Uterus (tissue), 3 donors: ENCODE measurements at regions not wholly inside any gene's neighbourhood (a gene's known extent, or its start where the extent isn't known, plus 50 kb on each side); places are given as distances from the start of the nearest gene placed in this dataset.

Experiments
- DNase-seq, 2 donors: peaks; one replicate each; pipeline ENCODE4 v3.0.0-alpha.2; 2019 to 2020
- H3K27ac ChIP-seq, 2 donors: fragments of 200-600 bp; sonication (generic); 1 replicate in 1 of 2; 2 replicates in 1 of 2; pipeline ENCODE4 v1.5.1; 2016 to 2018
- H3K27me3 ChIP-seq, 2 donors: fragments of 200-600 bp; sonication (generic); one replicate each; pipeline ENCODE4 v1.5.1; 2018 to 2019; ENCODE audit warnings: control low read depth in 1 of 2
- H3K36me3 ChIP-seq, 2 donors: fragments of 200-600 bp; sonication (generic); one replicate each; pipeline ENCODE4 v1.5.1; 2019; ENCODE audit warnings: control low read depth in 1 of 2
- H3K4me1 ChIP-seq, 2 donors: fragments of 200-600 bp; sonication (generic); one replicate each; pipeline ENCODE4 v1.5.1; 2018 to 2019; ENCODE audit warnings: control low read depth in 1 of 2
- H3K4me3 ChIP-seq, 2 donors: fragments of 200-600 bp; sonication (generic); 1 replicate in 1 of 2; 2 replicates in 1 of 2; pipeline ENCODE4 v1.5.1; 2018 to 2019; ENCODE audit warnings: mild to moderate bottlenecking in 1 of 2
- H3K9me3 ChIP-seq, 2 donors: fragments of 200-600 bp; sonication (generic); one replicate each; pipeline ENCODE4 v1.5.1; 2019; ENCODE audit warnings: control low read depth in 1 of 2
- CTCF ChIP-seq, 4 experiments: fragments of 200-600 bp in 2 of 4; fragments of 450-650 bp in 2 of 4; sonication (generic) in 2 of 4; IDR thresholded peaks; one replicate each; pipeline ENCODE4 v1.5.1; 2016 to 2019; ENCODE audit warnings: antibody characterized with exemption in 4 of 4, mild to moderate bottlenecking in 2 of 4, moderate library complexity in 1 of 4
- POLR2A ChIP-seq, 2 donors: fragments of 450-650 bp; IDR thresholded peaks; one replicate each; pipeline ENCODE4 v1.6.1; 2016; ENCODE audit warnings: antibody characterized with exemption in 2 of 2, mild to moderate bottlenecking in 1 of 2, moderate library complexity in 1 of 2
- intact Hi-C: fragments of 100-400 bp; cut with DNase I; formaldehyde crosslinking; loops from one replicate; pipeline ENCODE4 v1.15.1; 2023; ENCODE audit warnings: low total_unique reads
- donor health status: DM: yes; HTN: yes; CAD: no.

- no peaks in the 10 kb centered on the region for H3K4me1 ChIP-seq
- H3K4me3 ChIP-seq, result no peak overlapping the region
- TF ChIP-seq POLR2A (IDR thresholded peaks at IDR 0.05) (no peak), CTCF (IDR thresholded peaks at IDR 0.05) (no peak)
- no peak for DNase-seq
- H3K27ac ChIP-seq, result no peak overlapping the region
- no peaks in the 10 kb centered on the region for H3K27me3 ChIP-seq
- no peaks in the 10 kb centered on the region for H3K36me3 ChIP-seq
- intact Hi-C loops, result no loop called here
- no peaks in the 10 kb centered on the region for H3K9me3 ChIP-seq
These were observed 297.8 kb upstream of the DACH1 start for GRCh38 chr13:72164811-72165210.

GRCh38 chr13:72163678-72164077 lies 296.7 kb upstream of the DACH1 start:
- TF ChIP-seq CTCF (IDR thresholded peaks at IDR 0.05), result no peak
- TF ChIP-seq POLR2A (IDR thresholded peaks at IDR 0.05), result no peak
- no peaks in the 10 kb centered on the region for H3K36me3 ChIP-seq
- no peaks in the 10 kb centered on the region for H3K9me3 ChIP-seq
- H3K4me3 ChIP-seq, result no peak overlapping the region
- DNase-seq, result no peak
- H3K27ac ChIP-seq, result no peak overlapping the region
- no peaks in the 10 kb centered on the region for H3K27me3 ChIP-seq
- intact Hi-C loops, result no loop called here
- H3K4me1 ChIP-seq, result no peaks in the 10 kb centered on the region

- no peaks in the 10 kb centered on the region for H3K27me3 ChIP-seq
- no peak for DNase-seq
- intact Hi-C loops, result no loop called here
- H3K36me3 ChIP-seq, result no peaks in the 10 kb centered on the region
- no peaks in the 10 kb centered on the region for H3K9me3 ChIP-seq
- no peak overlapping the region for H3K27ac ChIP-seq
- H3K4me3 ChIP-seq, result no peak overlapping the region
- TF ChIP-seq POLR2A (IDR thresholded peaks at IDR 0.05) (no peak), CTCF (IDR thresholded peaks at IDR 0.05) (no peak)
- H3K4me1 ChIP-seq, result no peaks in the 10 kb centered on the region
These were observed 294.0 kb upstream of the DACH1 start for GRCh38 chr13:72160977-72161376.

GRCh38 chr13:72156760-72157159 lies 289.8 kb upstream of the DACH1 start:
- no peak for TF ChIP-seq CTCF (IDR thresholded peaks at IDR 0.05)
- TF ChIP-seq POLR2A (IDR thresholded peaks at IDR 0.05), result no peak
- intact Hi-C loops, result no loop called here
- Histone ChIP-seq H3K36me3 (no peaks in the 10 kb centered on the region), H3K4me1 (no peaks in the 10 kb centered on the region), H3K4me3 (no peak overlapping the region), H3K27ac (no peak overlapping the region), H3K9me3 (no peaks in the 10 kb centered on the region), H3K27me3 (no peaks in the 10 kb centered on the region)
- DNase-seq, result no peak

- intact Hi-C loops, result no loop called here
- no peak for DNase-seq
- H3K4me3 ChIP-seq, result no peak overlapping the region
These were observed 286.3 kb upstream of the DACH1 start for GRCh38 chr13:72153272-72153671.

More at GRCh38 chr13:72153272-72153671, 286.3 kb upstream of the DACH1 start:
- H3K9me3 ChIP-seq, result no peaks in the 10 kb centered on the region
- no peaks in the 10 kb centered on the region for H3K27me3 ChIP-seq
- no peaks in the 10 kb centered on the region for H3K36me3 ChIP-seq
- TF ChIP-seq POLR2A (IDR thresholded peaks at IDR 0.05), result no peak
- no peak for TF ChIP-seq CTCF (IDR thresholded peaks at IDR 0.05)
- H3K27ac ChIP-seq, result no peak overlapping the region
- H3K4me1 ChIP-seq, result no peaks in the 10 kb centered on the region
